Neural cell (in vitro differentiated cells): ENCODE measurements at regions not wholly inside any gene's neighbourhood (a gene's known extent, or its start where the extent isn't known, plus 50 kb on each side); places are given as distances from the start of the nearest gene placed in this dataset.
"Not testable (repeated sequence)": the region's sequence is repeated elsewhere in the genome, so short reads cannot be mapped to it uniquely, and the experiment has no call there.

Experiments used
- H2AFZ ChIP-seq: fragments of 200-600, 300-800 bp; sonication (generic), shearing (Covaris generic); 2 replicates; pipeline ENCODE4 v1.6.0; 2014; ENCODE audit warnings: low read depth, mild to moderate bottlenecking, antibody characterized with exemption, low read length, moderate library complexity
- H3F3A ChIP-seq: fragments of 200-600 bp; shearing (Covaris generic); 2 replicates; pipeline ENCODE4 v1.6.1; 2016; ENCODE audit warnings: mild to moderate bottlenecking, moderate library complexity, mixed read lengths, antibody characterized with exemption, low read length; ENCODE audit not compliant: insufficient read depth, poor library complexity, severe bottlenecking
- H3K27ac ChIP-seq: fragments of 200-600, 300-800 bp; sonication (generic), shearing (Covaris generic); 2 replicates; pipeline ENCODE4 v1.5.1; 2014; ENCODE audit warnings: mild to moderate bottlenecking, low read length, moderate library complexity
- H3K27me3 ChIP-seq: fragments of 300-800, 200-600 bp; sonication (generic), shearing (Covaris generic); 2 replicates; pipeline ENCODE4 v1.6.0; 2014; ENCODE audit warnings: mild to moderate bottlenecking, low read depth, low read length, moderate library complexity; ENCODE audit not compliant: insufficient read depth
- H3K36me3 ChIP-seq: fragments of 300-800, 200-600 bp; sonication (generic), shearing (Covaris generic); 2 replicates; pipeline ENCODE4 v1.5.1; 2014; ENCODE audit warnings: mild to moderate bottlenecking, antibody characterized with exemption, low read length, moderate library complexity; ENCODE audit not compliant: insufficient read depth
- H3K4me2 ChIP-seq: fragments of 300-800, 200-600 bp; sonication (generic), shearing (Covaris generic); 2 replicates; pipeline ENCODE4 v1.6.0; 2014; ENCODE audit warnings: mild to moderate bottlenecking, low read length
- H3K4me3 ChIP-seq: fragments of 300-800, 200-600 bp; sonication (generic), shearing (Covaris generic); 2 replicates; pipeline ENCODE4 v1.5.1; 2014; ENCODE audit warnings: mild to moderate bottlenecking, low read length, moderate library complexity
- H3K79me2 ChIP-seq: fragments of 200-600 bp; shearing (Covaris generic); replicated peaks from 2 replicates; pipeline ENCODE4 v1.6.0; 2014; ENCODE audit warnings: mild to moderate bottlenecking, low read length, moderate library complexity; ENCODE audit not compliant: insufficient read depth
- H3K9ac ChIP-seq: fragments of 300-800, 200-600 bp; sonication (generic), shearing (Covaris generic); 2 replicates; pipeline ENCODE4 v1.6.1; 2016; ENCODE audit warnings: mild to moderate bottlenecking, low read length, mixed read lengths
- H3K9me2 ChIP-seq: fragments of 200-600 bp; shearing (Covaris generic); 2 replicates; pipeline ENCODE4 v1.6.1; 2016; ENCODE audit warnings: mild to moderate bottlenecking, low read length, mixed read lengths; ENCODE audit not compliant: insufficient read depth
- H3K9me3 ChIP-seq: fragments of 200-600, 300-800 bp; sonication (generic), shearing (Covaris generic); 2 replicates; pipeline ENCODE4 v1.6.1; 2016; ENCODE audit warnings: mild to moderate bottlenecking, mixed run types, low read length, moderate library complexity, mixed read lengths
- H4K20me1 ChIP-seq: fragments of 200-600 bp; shearing (Covaris generic); 2 replicates; pipeline ENCODE4 v1.6.1; 2016; ENCODE audit warnings: mild to moderate bottlenecking, mixed run types; ENCODE audit not compliant: insufficient read depth
- EP300 ChIP-seq: fragments of 450-650 bp; conservative IDR thresholded peaks from 2 replicates; pipeline ENCODE4 v1.6.1; 2014; ENCODE audit warnings: antibody characterized with exemption, mild to moderate bottlenecking, moderate library complexity; ENCODE audit not compliant: poor library complexity, severe bottlenecking
- EZH2 ChIP-seq: fragments of 200-600, 300-800 bp; shearing (Covaris generic), sonication (generic); IDR thresholded peaks from 2 replicates; pipeline ENCODE4 v1.6.1; 2014; ENCODE audit warnings: antibody characterized with exemption, low read length, borderline replicate concordance, mild to moderate bottlenecking; ENCODE audit not compliant: insufficient read depth, poor library complexity, severe bottlenecking
- MXI1 ChIP-seq: fragments of 450-650 bp; conservative IDR thresholded peaks from 2 replicates; pipeline ENCODE4 v1.6.1; 2014; ENCODE audit warnings: antibody characterized with exemption, mild to moderate bottlenecking; ENCODE audit not compliant: poor library complexity, severe bottlenecking
- POLR2AphosphoS5 ChIP-seq: IDR thresholded peaks from 2 replicates; pipeline ENCODE4 v1.6.1; 2012
- RAD21 ChIP-seq: fragments of 450-650 bp; conservative IDR thresholded peaks from 2 replicates; pipeline ENCODE4 v1.6.1; 2014; ENCODE audit warnings: antibody characterized with exemption, mild to moderate bottlenecking, moderate library complexity
- SMC3 ChIP-seq: fragments of 450-650 bp; conservative IDR thresholded peaks from 2 replicates; pipeline ENCODE4 v1.6.1; 2014; ENCODE audit warnings: antibody characterized with exemption, mild to moderate bottlenecking, moderate library complexity; ENCODE audit not compliant: poor library complexity
- TAF1 ChIP-seq: IDR thresholded peaks from 2 replicates; pipeline ENCODE4 v1.6.1; 2012; ENCODE audit warnings: low read depth
- TF ChIP-seq, protein P1 (sequence below): fragments of 450-650 bp; IDR thresholded peaks from 2 replicates; pipeline ENCODE4 v1.5.1; 2014; ENCODE audit warnings: antibody characterized with exemption, mild to moderate bottlenecking, moderate library complexity; ENCODE audit not compliant: poor library complexity, severe bottlenecking
- TF ChIP-seq, protein P2 (sequence below): IDR thresholded peaks from 2 replicates; pipeline ENCODE4 v1.6.1; 2012; ENCODE audit warnings: borderline replicate concordance

- H4K20me1 ChIP-seq = no peaks in the 10 kb centered on the region
- H3K9me3 ChIP-seq = no peaks in the 10 kb centered on the region
- H3K9me2 ChIP-seq = no peaks in the 10 kb centered on the region
- H3K27ac ChIP-seq = no peak overlapping the region
- H2AFZ ChIP-seq = no peak overlapping the region
- no peaks in the 10 kb centered on the region for H3F3A ChIP-seq
- H3K27me3 ChIP-seq = no peaks in the 10 kb centered on the region
- no peak overlapping the region for H3K4me3 ChIP-seq
- TF ChIP-seq, protein P1, sequence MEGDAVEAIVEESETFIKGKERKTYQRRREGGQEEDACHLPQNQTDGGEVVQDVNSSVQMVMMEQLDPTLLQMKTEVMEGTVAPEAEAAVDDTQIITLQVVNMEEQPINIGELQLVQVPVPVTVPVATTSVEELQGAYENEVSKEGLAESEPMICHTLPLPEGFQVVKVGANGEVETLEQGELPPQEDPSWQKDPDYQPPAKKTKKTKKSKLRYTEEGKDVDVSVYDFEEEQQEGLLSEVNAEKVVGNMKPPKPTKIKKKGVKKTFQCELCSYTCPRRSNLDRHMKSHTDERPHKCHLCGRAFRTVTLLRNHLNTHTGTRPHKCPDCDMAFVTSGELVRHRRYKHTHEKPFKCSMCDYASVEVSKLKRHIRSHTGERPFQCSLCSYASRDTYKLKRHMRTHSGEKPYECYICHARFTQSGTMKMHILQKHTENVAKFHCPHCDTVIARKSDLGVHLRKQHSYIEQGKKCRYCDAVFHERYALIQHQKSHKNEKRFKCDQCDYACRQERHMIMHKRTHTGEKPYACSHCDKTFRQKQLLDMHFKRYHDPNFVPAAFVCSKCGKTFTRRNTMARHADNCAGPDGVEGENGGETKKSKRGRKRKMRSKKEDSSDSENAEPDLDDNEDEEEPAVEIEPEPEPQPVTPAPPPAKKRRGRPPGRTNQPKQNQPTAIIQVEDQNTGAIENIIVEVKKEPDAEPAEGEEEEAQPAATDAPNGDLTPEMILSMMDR = no peak
- no peak for TF ChIP-seq RAD21
- TF ChIP-seq EZH2 = no peak
- no peak for TF ChIP-seq POLR2AphosphoS5
- no peak for TF ChIP-seq SMC3
- TF ChIP-seq TAF1 = no peak
- no peak for TF ChIP-seq EP300
- TF ChIP-seq, protein P2, sequence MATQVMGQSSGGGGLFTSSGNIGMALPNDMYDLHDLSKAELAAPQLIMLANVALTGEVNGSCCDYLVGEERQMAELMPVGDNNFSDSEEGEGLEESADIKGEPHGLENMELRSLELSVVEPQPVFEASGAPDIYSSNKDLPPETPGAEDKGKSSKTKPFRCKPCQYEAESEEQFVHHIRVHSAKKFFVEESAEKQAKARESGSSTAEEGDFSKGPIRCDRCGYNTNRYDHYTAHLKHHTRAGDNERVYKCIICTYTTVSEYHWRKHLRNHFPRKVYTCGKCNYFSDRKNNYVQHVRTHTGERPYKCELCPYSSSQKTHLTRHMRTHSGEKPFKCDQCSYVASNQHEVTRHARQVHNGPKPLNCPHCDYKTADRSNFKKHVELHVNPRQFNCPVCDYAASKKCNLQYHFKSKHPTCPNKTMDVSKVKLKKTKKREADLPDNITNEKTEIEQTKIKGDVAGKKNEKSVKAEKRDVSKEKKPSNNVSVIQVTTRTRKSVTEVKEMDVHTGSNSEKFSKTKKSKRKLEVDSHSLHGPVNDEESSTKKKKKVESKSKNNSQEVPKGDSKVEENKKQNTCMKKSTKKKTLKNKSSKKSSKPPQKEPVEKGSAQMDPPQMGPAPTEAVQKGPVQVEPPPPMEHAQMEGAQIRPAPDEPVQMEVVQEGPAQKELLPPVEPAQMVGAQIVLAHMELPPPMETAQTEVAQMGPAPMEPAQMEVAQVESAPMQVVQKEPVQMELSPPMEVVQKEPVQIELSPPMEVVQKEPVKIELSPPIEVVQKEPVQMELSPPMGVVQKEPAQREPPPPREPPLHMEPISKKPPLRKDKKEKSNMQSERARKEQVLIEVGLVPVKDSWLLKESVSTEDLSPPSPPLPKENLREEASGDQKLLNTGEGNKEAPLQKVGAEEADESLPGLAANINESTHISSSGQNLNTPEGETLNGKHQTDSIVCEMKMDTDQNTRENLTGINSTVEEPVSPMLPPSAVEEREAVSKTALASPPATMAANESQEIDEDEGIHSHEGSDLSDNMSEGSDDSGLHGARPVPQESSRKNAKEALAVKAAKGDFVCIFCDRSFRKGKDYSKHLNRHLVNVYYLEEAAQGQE = no peak
- no peak for TF ChIP-seq MXI1
- no peaks in the 10 kb centered on the region for H3K36me3 ChIP-seq
- H3K4me2 ChIP-seq = no peak overlapping the region
- H3K79me2 ChIP-seq = no peaks in the 10 kb centered on the region
- H3K9ac ChIP-seq = no peak overlapping the region
Measured at GRCh38 chr13:50509771-50510441, 333.6 kb downstream of the DLEU7 start.

DNA sequence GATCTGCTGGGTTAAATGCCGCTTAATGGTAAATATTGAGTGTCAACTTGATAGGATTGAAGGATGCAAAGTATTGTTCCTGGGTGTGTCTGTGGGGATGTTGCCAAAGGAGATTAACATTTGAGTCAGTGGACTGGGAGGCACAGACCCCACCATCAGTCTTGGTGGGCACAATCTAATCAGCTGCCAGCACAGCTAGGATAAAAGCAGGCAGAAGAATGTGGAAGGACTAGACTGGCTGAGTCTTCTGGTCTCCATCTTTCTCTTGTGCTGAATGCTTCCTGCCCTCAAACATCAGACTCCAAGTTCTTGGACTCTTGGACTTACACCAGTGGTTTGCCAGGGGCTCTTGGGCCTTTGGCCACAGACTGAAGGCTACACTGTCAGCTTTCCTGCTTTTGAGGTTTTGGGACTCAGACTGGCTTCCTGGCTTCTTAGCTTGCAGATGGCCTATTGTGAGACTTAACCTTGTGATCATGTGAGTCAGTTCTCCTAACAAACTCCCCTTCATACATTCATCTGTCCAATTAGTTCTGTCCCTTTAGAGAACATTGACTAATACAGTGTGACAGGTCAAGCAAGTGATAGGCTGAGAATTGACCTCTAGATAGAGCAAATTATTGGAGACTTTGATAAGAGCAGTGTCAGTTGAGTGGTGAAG is 332.5 kb downstream of the DLEU7 start:
- not testable (repeated sequence) for H4K20me1 ChIP-seq, H3K27me3 ChIP-seq, H3K36me3 ChIP-seq, H3K9ac ChIP-seq, H3K4me2 ChIP-seq, H3K4me3 ChIP-seq, H3F3A ChIP-seq, H2AFZ ChIP-seq, H3K27ac ChIP-seq, H3K79me2 ChIP-seq, H3K9me3 ChIP-seq, H3K9me2 ChIP-seq
